IMR-90 (cell line): ENCODE measurements at regions not wholly inside any gene's neighbourhood (a gene's known extent, or its start where the extent isn't known, plus 50 kb on each side); places are given as distances from the start of the nearest gene placed in this dataset.
"Not testable (repeated sequence)": the region's sequence is repeated elsewhere in the genome, so short reads cannot be mapped to it uniquely, and the experiment has no call there.

Experiments used
- ATAC-seq: fragments of 200-7000 bp; cut with Tn5 transposase; 2 replicates; pipeline ENCODE4 v1.9.1; 2020; ENCODE audit warnings: low read depth, mild to moderate bottlenecking, moderate library complexity
- BruUV-seq: library from RNA; stranded (reverse); fragments of 400-500 nt; replicated peaks from 2 replicates; lab custom pipeline; 2021; lab: Mats Ljungman, UMichigan
- CTCF ChIA-PET: fragments of 300-600 bp; formaldehyde crosslinking; extraction: SDS; loops from one replicate; lab custom pipeline; 2021; ENCODE audit warnings: antibody characterized with exemption; lab: Yijun Ruan, JAX
- POLR2A ChIA-PET: fragments of 300-600 bp; sonication (Branson Sonifier 250); formaldehyde crosslinking; loops from one replicate; lab custom pipeline; 2022; ENCODE audit warnings: antibody characterized with exemption; ENCODE audit not compliant: unreplicated experiment; lab: Charles Lee
- DNase-seq: peaks from one replicate; pipeline ENCODE4 v3.0.0; 2013
- H2AFZ ChIP-seq: replicated peaks from 2 replicates; pipeline ENCODE3; 2013; ENCODE audit warnings: low read length, mild to moderate bottlenecking; ENCODE audit not compliant: poor library complexity
- H2AK5ac ChIP-seq: 2 replicates; pipeline ENCODE4 v1.6.1; 2013; ENCODE audit warnings: low read depth, low read length, inconsistent platforms
- H2AK9ac ChIP-seq: replicated peaks from 2 replicates; pipeline ENCODE3; 2013; ENCODE audit warnings: mild to moderate bottlenecking, low read depth, low read length, moderate library complexity; ENCODE audit not compliant: poor library complexity
- H2BK120ac ChIP-seq: 2 replicates; pipeline ENCODE4 v1.6.1; 2013; ENCODE audit warnings: low read depth, low read length, inconsistent platforms
- H2BK15ac ChIP-seq: 3 replicates; pipeline ENCODE4 v1.6.1; 2013; ENCODE audit warnings: low read depth, low read length, inconsistent platforms
- H2BK20ac ChIP-seq: 2 replicates; pipeline ENCODE4 v1.6.1; 2013; ENCODE audit warnings: low read depth, mild to moderate bottlenecking, inconsistent platforms, low read length, moderate library complexity
- H2BK5ac ChIP-seq: 2 replicates; pipeline ENCODE4 v1.6.1; 2013; ENCODE audit warnings: mild to moderate bottlenecking, low read depth, low read length, inconsistent platforms; ENCODE audit not compliant: poor library complexity, severe bottlenecking
- H3K14ac ChIP-seq: replicated peaks from 2 replicates; pipeline ENCODE4 v1.6.1; 2013; ENCODE audit warnings: low read depth, low read length, inconsistent platforms
- H3K18ac ChIP-seq: 2 replicates; pipeline ENCODE4 v1.6.1; 2013; ENCODE audit warnings: low read depth, low read length, control low read depth
- H3K23ac ChIP-seq: 2 replicates; pipeline ENCODE4 v1.6.1; 2013; ENCODE audit warnings: low read depth, low read length, inconsistent platforms
- H3K27ac ChIP-seq: 2 replicates; pipeline ENCODE4 v1.5.1; 2013; ENCODE audit warnings: mild to moderate bottlenecking, control low read depth, low read length; ENCODE audit not compliant: insufficient read depth
- H3K27me3 ChIP-seq: 2 replicates; pipeline ENCODE4 v1.6.1; 2013; ENCODE audit warnings: low read length; ENCODE audit not compliant: control insufficient read depth, insufficient read depth
- H3K36me3 ChIP-seq: 2 replicates; pipeline ENCODE4 v1.6.1; 2013; ENCODE audit warnings: low read length, mixed read lengths; ENCODE audit not compliant: control insufficient read depth, insufficient read depth
- H3K4ac ChIP-seq: 2 replicates; pipeline ENCODE4 v1.6.1; 2013; ENCODE audit warnings: low read depth, low read length, inconsistent platforms
- H3K4me1 ChIP-seq: 2 replicates; pipeline ENCODE4 v1.6.1; 2013; ENCODE audit warnings: low read length, mixed read lengths; ENCODE audit not compliant: control insufficient read depth, insufficient read depth
- H3K4me2 ChIP-seq: 2 replicates; pipeline ENCODE4 v1.6.1; 2013; ENCODE audit warnings: low read depth, mild to moderate bottlenecking, control low read depth, low read length, moderate library complexity
- H3K4me3 ChIP-seq: 2 replicates; pipeline ENCODE4 v1.5.1; 2013; ENCODE audit warnings: low read depth, mild to moderate bottlenecking, control low read depth, low read length, moderate library complexity; ENCODE audit not compliant: insufficient read depth
- H3K56ac ChIP-seq: 2 replicates; pipeline ENCODE4 v1.6.1; 2013; ENCODE audit warnings: low read length, inconsistent platforms; ENCODE audit not compliant: insufficient read depth; ENCODE audit errors: extremely low read depth
- H3K79me1 ChIP-seq, 2 experiments: 2 replicates each; pipeline ENCODE4 v1.6.1; 2013; ENCODE audit warnings: low read length in 2 of 2, inconsistent platforms in 1 of 2, low read depth in 1 of 2
- H3K9ac ChIP-seq: 2 replicates; pipeline ENCODE4 v1.6.1; 2013; ENCODE audit warnings: low read depth, low read length, control low read depth
- H3K9me1 ChIP-seq: 2 replicates; pipeline ENCODE4 v1.6.1; 2013; ENCODE audit warnings: low read length, inconsistent platforms; ENCODE audit not compliant: insufficient read depth
- H3K9me3 ChIP-seq: 2 replicates; pipeline ENCODE4 v1.6.1; 2013; ENCODE audit warnings: low read length; ENCODE audit not compliant: control insufficient read depth, insufficient read depth
- H4K20me1 ChIP-seq: 2 replicates; pipeline ENCODE4 v1.6.1; 2013; ENCODE audit warnings: low read length, inconsistent platforms; ENCODE audit not compliant: insufficient read depth
- H4K5ac ChIP-seq: 2 replicates; pipeline ENCODE4 v1.6.1; 2013; ENCODE audit warnings: mild to moderate bottlenecking, low read depth, low read length, control low read depth
- H4K8ac ChIP-seq, 2 experiments: 2 replicates each; pipeline ENCODE4 v1.6.1; 2013; ENCODE audit warnings: low read depth in 2 of 2, low read length in 2 of 2, control low read depth in 1 of 2, inconsistent platforms in 1 of 2
- H4K91ac ChIP-seq: 2 replicates; pipeline ENCODE4 v1.6.1; 2013; ENCODE audit warnings: low read depth, low read length, inconsistent platforms; ENCODE audit not compliant: insufficient read depth
- SMC3 ChIP-seq: fragments of 150-350 bp; IDR thresholded peaks from 2 replicates; pipeline ENCODE4 v1.6.1; 2016; ENCODE audit warnings: low read depth, mild to moderate bottlenecking, antibody characterized with exemption, low read length, moderate library complexity
- USF2 ChIP-seq: fragments of 150-350 bp; IDR thresholded peaks from 2 replicates; pipeline ENCODE4 v1.6.1; 2017; ENCODE audit warnings: mild to moderate bottlenecking, antibody characterized with exemption, low read length, low read depth
- WGBS, 2 experiments: methylation state at CpG; one replicate each; pipeline versions ENCODE4 v1.1.5 to v1.1.7; 2013; ENCODE audit warnings: missing lambda C conversion rate in 2 of 2; ENCODE audit not compliant: insufficient read length in 1 of 2; ENCODE audit errors: extremely low coverage in 2 of 2; 5-methylcytosine and 5-hydroxymethylcytosine counted together
- dilution Hi-C: fragments of 300-500 bp; cut with HindIII; formaldehyde crosslinking; loops from one replicate; pipeline ENCODE4 v1.14.3; 2018; ENCODE audit warnings: low sequenced_read_pairs; ENCODE audit not compliant: unreplicated experiment
- in situ Hi-C: fragments of 300-500 bp; cut with MboI; formaldehyde crosslinking; loops from 3 replicates; pipeline ENCODE4 v1.14.3; 2019; ENCODE audit warnings: low sequenced_read_pairs, inconsistent platforms, mixed read lengths
- intact Hi-C: fragments of 100-400 bp; cut with micrococcal nuclease; formaldehyde crosslinking; loops from 2 replicates; pipeline ENCODE4 v1.10.0; 2022

DNA sequence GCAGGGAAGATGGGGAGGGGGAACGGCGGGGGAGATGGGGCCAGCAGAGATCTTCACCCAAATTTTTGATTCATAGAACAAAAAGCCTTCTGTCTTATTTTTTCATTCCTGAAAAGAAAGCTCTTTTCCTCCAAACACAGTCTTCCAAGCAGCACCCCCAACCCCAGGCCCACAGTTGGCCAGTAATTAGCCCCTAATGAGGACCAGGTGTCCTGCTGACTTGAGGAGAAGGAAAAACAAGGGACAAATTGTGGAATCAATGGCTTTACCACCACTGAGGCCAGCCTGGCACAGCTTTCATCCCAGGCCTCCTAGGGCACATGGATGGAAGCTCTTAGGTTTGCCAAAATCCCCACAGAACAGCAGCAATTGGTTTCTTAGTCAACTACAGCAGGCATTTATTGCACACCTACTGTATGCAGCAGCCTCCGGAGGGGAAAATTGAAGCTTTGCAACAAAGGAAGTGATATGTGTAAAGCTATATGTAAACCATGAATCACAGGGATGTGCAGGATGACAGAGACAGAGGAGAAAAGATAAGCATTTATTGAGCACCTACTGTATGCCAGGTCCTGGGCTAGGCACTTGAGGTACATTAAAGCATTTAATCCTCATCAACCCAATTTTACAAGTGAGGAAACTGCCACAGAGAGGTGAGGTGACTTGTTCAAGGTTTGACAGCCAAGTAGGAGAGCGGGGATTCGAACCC is 199.5 kb downstream of the TBC1D2B start:
- TF ChIP-seq SMC3 (no peak), USF2 (no peak)
- Histone ChIP-seq H2BK120ac (no peak overlapping the region), H3K56ac (no peak overlapping the region), H3K9ac (no peak overlapping the region), H4K5ac (no peak overlapping the region), H2AK5ac (no peak overlapping the region), H3K4ac (no peak overlapping the region), H3K18ac (no peak overlapping the region), H3K27me3 (peaks cover 5% of the 10 kb centered on the region), H3K27ac (no peak overlapping the region), H4K20me1 (no peaks in the 10 kb centered on the region), H3K23ac (no peak overlapping the region), H3K9me3 (no peaks in the 10 kb centered on the region), H4K8ac (no peak overlapping the region), H3K79me1 (no peaks in the 10 kb centered on the region), H3K4me2 (no peak overlapping the region), H4K91ac (no peak overlapping the region), H2AFZ (no peak overlapping the region), H2BK15ac (no peak overlapping the region), H3K9me1 (no peaks in the 10 kb centered on the region), H3K36me3 (no peaks in the 10 kb centered on the region), H3K14ac (no peak overlapping the region), H3K4me1 (no peaks in the 10 kb centered on the region), H3K4me3 (no peak overlapping the region), H2AK9ac (peak overlapping the region; percentile 31), H2BK5ac (no peak overlapping the region), H2BK20ac (no peak overlapping the region)
- ChIA-PET CTCF (interaction anchor here (0.8 kb wide), 1 partner anchor 245 kb away, joined by 3 read pairs; no protein-coding TSS in a partner anchor), POLR2A (no interaction called here)
- BruUV-seq: no TSS peak
- dilution Hi-C loops (no loop called here), in situ Hi-C loops (no loop called here), intact Hi-C loops (no loop called here)
- ATAC-seq (no peak), DNase-seq (no peak)
- WGBS, 2 experiments: no CpG with 5 or more reads among the region's 5 CpGs

DNA sequence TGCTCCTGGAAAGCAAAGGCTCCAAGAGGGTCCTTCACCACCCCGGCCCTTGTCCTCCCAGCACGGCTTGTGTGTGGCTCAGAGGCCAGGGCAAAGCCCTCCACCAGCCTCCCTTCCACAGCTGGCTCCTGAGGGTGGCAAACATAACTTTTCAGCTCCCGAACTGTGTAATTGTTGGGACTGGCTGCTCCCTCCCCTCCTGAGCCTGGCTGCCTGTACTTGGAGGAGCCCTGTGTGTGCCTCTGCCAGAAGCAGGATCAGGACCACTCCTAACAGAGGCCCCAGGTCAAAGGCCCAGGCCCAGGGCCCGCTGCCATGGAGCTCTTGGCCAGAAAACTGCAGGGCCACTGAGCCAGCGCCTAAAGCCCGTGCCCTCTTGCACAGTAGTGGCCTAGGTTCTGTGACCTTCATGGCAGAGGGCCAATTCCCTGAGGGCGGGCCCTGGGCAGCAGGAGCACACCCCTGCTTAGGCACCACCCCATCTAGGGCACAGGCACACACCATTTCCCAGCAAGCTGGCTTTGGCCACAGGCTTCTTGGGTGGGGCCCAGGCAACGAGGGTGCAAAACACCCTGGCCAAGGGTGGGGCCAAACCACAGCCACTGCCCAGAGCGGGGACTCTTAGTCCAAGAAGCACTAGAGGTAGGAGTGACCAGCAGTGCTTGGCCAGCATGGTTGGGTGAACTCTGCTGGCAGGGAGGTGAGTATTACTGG is 201.2 kb downstream of the TBC1D2B start:
- H3K36me3 ChIP-seq: not testable (repeated sequence)

More for the DNA sequence above, 201.2 kb downstream of the TBC1D2B start:
- H3K4me2 ChIP-seq, H2BK20ac ChIP-seq, DNase-seq, intact Hi-C loops, BruUV-seq, H4K5ac ChIP-seq, H3K9ac ChIP-seq, H2BK15ac ChIP-seq, POLR2A ChIA-PET, H3K4me1 ChIP-seq, H3K27me3 ChIP-seq, H3K4ac ChIP-seq, H3K4me3 ChIP-seq, H2AK9ac ChIP-seq, ATAC-seq, dilution Hi-C loops, in situ Hi-C loops, H4K8ac ChIP-seq, H3K9me3 ChIP-seq, H2BK120ac ChIP-seq, H2BK5ac ChIP-seq, H3K14ac ChIP-seq, H2AK5ac ChIP-seq, H4K20me1 ChIP-seq, H2AFZ ChIP-seq, H4K91ac ChIP-seq, H3K9me1 ChIP-seq, H3K27ac ChIP-seq, H3K79me1 ChIP-seq, CTCF ChIA-PET, H3K56ac ChIP-seq, H3K23ac ChIP-seq, H3K18ac ChIP-seq: not testable (repeated sequence)
- WGBS, 2 experiments: no CpG with 5 or more reads among the region's 9 CpGs
